ENCODE measurements at regions not wholly inside any gene's neighbourhood (a gene's known extent, or its start where the extent isn't known, plus 50 kb on each side); places are given as distances from the start of the nearest gene placed in this dataset.
"Not testable (repeated sequence)": the region's sequence is repeated elsewhere in the genome, so short reads cannot be mapped to it uniquely, and the experiment has no call there.

GRCh38 chr22:27597703-27598444 is 203.7 kb downstream of the MN1 start:
- peak; percentile 27 for DNase-seq (ENCODE audit: low spot score)

- DNase-seq (ENCODE audit: low spot score) = no peak
Observed at GRCh38 chr22:27598792-27599191, 202.8 kb downstream of the MN1 start.

GRCh38 chr22:27601195-27601594 is 200.4 kb downstream of the MN1 start:
- DNase-seq (ENCODE audit: low spot score) = no peak

GRCh38 chr22:27602390-27602789 is 199.2 kb downstream of the MN1 start:
- no peak for DNase-seq (ENCODE audit: low spot score)

- DNase-seq (ENCODE audit: low spot score) = no peak
Observed at GRCh38 chr22:27603111-27603799, 198.3 kb downstream of the MN1 start.

GRCh38 chr22:27603800-27604144 is 197.8 kb downstream of the MN1 start:
- no peak for DNase-seq (ENCODE audit: low spot score)

- DNase-seq (ENCODE audit: low spot score) = no peak
Observed at GRCh38 chr22:27605390-27605789, 196.2 kb downstream of the MN1 start.

- not testable (repeated sequence) for DNase-seq (ENCODE audit: low spot score)
Observed at GRCh38 chr22:27607750-27608149, 193.8 kb downstream of the MN1 start.

- DNase-seq (ENCODE audit: low spot score) = peak; percentile 83
Observed at GRCh38 chr22:27609451-27609888, 192.1 kb downstream of the MN1 start.

GRCh38 chr22:27610164-27610563 is 191.4 kb downstream of the MN1 start:
- DNase-seq (ENCODE audit: low spot score) = not testable (repeated sequence)

- no peak for DNase-seq (ENCODE audit: low spot score)
Observed at GRCh38 chr22:27610863-27611786, 190.4 kb downstream of the MN1 start.

- no peak for DNase-seq (ENCODE audit: low spot score)
Observed at GRCh38 chr22:27612115-27612514, 189.4 kb downstream of the MN1 start.

- no peak for DNase-seq (ENCODE audit: low spot score)
Observed at GRCh38 chr22:27613099-27614005, 188.2 kb downstream of the MN1 start.

- no peak for DNase-seq (ENCODE audit: low spot score)
Observed at GRCh38 chr22:27614006-27614649, 187.4 kb downstream of the MN1 start.

GRCh38 chr22:27614650-27615007 is 186.9 kb downstream of the MN1 start:
- no peak for DNase-seq (ENCODE audit: low spot score)

GRCh38 chr22:27615408-27615807 is 186.1 kb downstream of the MN1 start:
- no peak for DNase-seq (ENCODE audit: low spot score)

GRCh38 chr22:27616033-27616432 is 185.5 kb downstream of the MN1 start:
- no peak for DNase-seq (ENCODE audit: low spot score)

GRCh38 chr22:27617214-27617881 is 184.2 kb downstream of the MN1 start:
- DNase-seq (ENCODE audit: low spot score) = no peak

GRCh38 chr22:27620367-27621154 is 181.0 kb downstream of the MN1 start:
- DNase-seq (ENCODE audit: low spot score) = no peak

Data from SW480 (cell line).